ENCODE measurements at regions not wholly inside any gene's neighbourhood (a gene's known extent, or its start where the extent isn't known, plus 50 kb on each side); places are given as distances from the start of the nearest gene placed in this dataset.

GRCh38 chr20:3354247-3354646, 53.2 kb downstream of the DNAAF9 start:
- H3K9me3 ChIP-seq: no peaks in the 10 kb centered on the region
- no peak overlapping the region for H3K4me3 ChIP-seq
- H3K27ac ChIP-seq: no peak overlapping the region
- TF ChIP-seq CTCF (IDR thresholded peaks at IDR 0.05): no peak
- H3K4me1 ChIP-seq: peaks cover 4% of the 10 kb centered on the region
- intact Hi-C loops (cut with DNase I): no loop called here
- H3K27me3 ChIP-seq: no peaks in the 10 kb centered on the region
- no peak for ATAC-seq
- H3K36me3 ChIP-seq: peaks cover 9% of the 10 kb centered on the region
- DNase-seq: no peak

- Histone ChIP-seq H3K9me3 (no peaks in the 10 kb centered on the region), H3K27ac (no peak overlapping the region), H3K36me3 (peaks cover 9% of the 10 kb centered on the region), H3K4me3 (no peak overlapping the region), H3K4me1 (peaks cover 4% of the 10 kb centered on the region), H3K27me3 (no peaks in the 10 kb centered on the region)
- no peak for TF ChIP-seq CTCF (IDR thresholded peaks at IDR 0.05)
- intact Hi-C loops (cut with DNase I): no loop called here
- no peak for DNase-seq
- no peak for ATAC-seq
Measured at GRCh38 chr20:3353646-3354045, 53.8 kb downstream of the DNAAF9 start.

GRCh38 chr20:3352202-3352601, 55.3 kb downstream of the DNAAF9 start:
- ATAC-seq: no peak
- no peaks in the 10 kb centered on the region for H3K9me3 ChIP-seq
- peaks cover 20% of the 10 kb centered on the region for H3K36me3 ChIP-seq
- H3K4me3 ChIP-seq: no peak overlapping the region
- intact Hi-C loops (cut with DNase I): no loop called here
- no peak for DNase-seq
- H3K27ac ChIP-seq: no peak overlapping the region
- H3K27me3 ChIP-seq: no peaks in the 10 kb centered on the region
- no peak for TF ChIP-seq CTCF (IDR thresholded peaks at IDR 0.05)
- H3K4me1 ChIP-seq: peaks cover 4% of the 10 kb centered on the region

- Histone ChIP-seq H3K4me3 (no peak overlapping the region), H3K27ac (peak overlapping the region; percentile 7), H3K27me3 (no peaks in the 10 kb centered on the region), H3K36me3 (peaks cover 36% of the 10 kb centered on the region), H3K4me1 (peaks cover 4% of the 10 kb centered on the region), H3K9me3 (no peaks in the 10 kb centered on the region)
- intact Hi-C loops (cut with DNase I): no loop called here
- no peak for DNase-seq
- no peak for TF ChIP-seq CTCF (IDR thresholded peaks at IDR 0.05)
- ATAC-seq: peak; percentile 51
Measured at GRCh38 chr20:3350422-3350821, 57.0 kb downstream of the DNAAF9 start.

GRCh38 chr20:3349786-3350185, 57.7 kb downstream of the DNAAF9 start:
- H3K9me3 ChIP-seq: no peaks in the 10 kb centered on the region
- intact Hi-C loops (cut with DNase I): no loop called here
- H3K4me3 ChIP-seq: no peak overlapping the region
- H3K4me1 ChIP-seq: peaks cover 4% of the 10 kb centered on the region
- DNase-seq (no peak), ATAC-seq (peak; percentile 78)
- no peak for TF ChIP-seq CTCF (IDR thresholded peaks at IDR 0.05)
- peaks cover 39% of the 10 kb centered on the region for H3K36me3 ChIP-seq
- no peaks in the 10 kb centered on the region for H3K27me3 ChIP-seq
- H3K27ac ChIP-seq: no peak overlapping the region

- H3K9me3 ChIP-seq: no peaks in the 10 kb centered on the region
- no peak for TF ChIP-seq CTCF (IDR thresholded peaks at IDR 0.05)
- peaks cover 12% of the 10 kb centered on the region for H3K4me1 ChIP-seq
- intact Hi-C loops (cut with DNase I): no loop called here
- H3K27ac ChIP-seq: no peak overlapping the region
- no peak for ATAC-seq
- no peaks in the 10 kb centered on the region for H3K27me3 ChIP-seq
- no peak overlapping the region for H3K4me3 ChIP-seq
- H3K36me3 ChIP-seq: peaks cover 39% of the 10 kb centered on the region
- no peak for DNase-seq
Measured at GRCh38 chr20:3342766-3343165, 64.7 kb downstream of the DNAAF9 start.
